NCI-H187 (cell line): ENCODE measurements at regions not wholly inside any gene's neighbourhood (a gene's known extent, or its start where the extent isn't known, plus 50 kb on each side); places are given as distances from the start of the nearest gene placed in this dataset.
A peak's percentile ranks its signal among the peaks of the same experiment; 100 is the strongest.

Experiments
- DNase-seq, 2 experiments: peaks; one replicate each; lab custom pipeline; 2025; lab: John Stamatoyannopoulos, UW

DNA sequence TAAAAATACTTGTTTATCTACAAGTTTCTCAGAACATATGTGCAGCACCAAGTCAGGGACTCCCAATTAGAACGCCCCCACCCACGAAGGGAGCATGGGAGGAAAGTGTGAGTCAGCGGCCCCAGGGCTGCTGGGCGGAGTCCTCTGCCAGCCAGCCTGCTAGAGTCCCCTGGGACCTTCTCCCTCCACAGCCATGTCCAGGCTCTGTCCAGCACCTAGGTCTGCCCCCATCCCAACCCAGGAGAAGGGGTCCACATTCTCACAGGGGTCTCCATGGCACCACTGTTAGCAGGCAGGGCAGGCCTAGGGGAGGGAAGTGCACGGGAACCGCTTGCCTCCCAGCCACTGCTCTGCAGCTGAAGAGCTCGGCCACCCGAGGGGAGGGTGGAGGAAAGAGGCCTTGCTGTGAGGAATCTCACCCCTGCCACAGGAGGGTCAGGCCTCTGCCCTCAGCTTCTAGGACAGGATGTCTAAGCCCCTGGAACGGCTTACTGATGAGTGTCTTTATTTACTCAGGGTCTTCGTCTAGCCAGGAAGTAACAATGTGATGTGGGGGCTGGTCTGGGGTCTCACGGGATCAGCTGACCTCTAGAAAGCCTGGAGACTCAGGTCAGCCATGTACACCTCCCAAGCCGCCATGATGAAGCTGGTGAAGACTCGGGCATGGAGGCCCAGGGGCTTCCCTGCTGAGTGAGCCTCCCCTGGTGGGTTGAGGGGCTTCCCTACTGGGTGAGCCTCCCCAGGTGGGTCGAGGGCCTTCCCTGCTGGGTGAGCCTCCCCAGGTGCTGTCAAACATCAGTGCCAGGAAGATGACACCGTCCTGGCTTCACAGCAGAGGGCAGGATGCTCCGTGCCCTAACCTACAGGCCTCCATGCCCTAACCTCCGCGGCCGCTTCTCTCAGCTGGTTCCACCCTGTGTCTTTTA is 190.3 kb downstream of the RBFOX3 start:
- DNase-seq: no peak

DNA sequence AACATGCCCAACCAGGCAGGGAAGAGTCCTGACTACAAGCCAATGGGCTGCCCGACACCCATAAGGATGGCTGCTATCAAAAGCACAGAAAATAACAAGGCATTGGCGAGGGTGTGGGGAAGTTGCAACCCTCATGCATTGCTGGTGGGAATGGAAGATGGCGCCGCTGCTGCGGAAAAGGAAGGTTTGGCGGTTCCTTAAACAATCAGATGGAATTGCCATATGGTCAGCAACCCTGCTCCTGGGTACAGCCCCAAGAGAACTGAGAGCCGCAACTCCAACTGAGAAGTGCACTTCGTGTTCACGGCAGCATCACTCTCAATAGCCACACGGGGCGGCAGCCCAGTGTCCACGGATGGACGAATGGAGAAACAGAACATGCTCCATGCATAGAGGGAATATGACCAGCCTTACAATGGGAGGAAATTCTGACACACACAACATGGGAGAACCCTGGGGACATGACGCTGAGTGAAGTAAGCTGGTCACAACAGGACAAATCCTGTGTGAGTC is 193.3 kb downstream of the RBFOX3 start:
- no peak for DNase-seq

DNA sequence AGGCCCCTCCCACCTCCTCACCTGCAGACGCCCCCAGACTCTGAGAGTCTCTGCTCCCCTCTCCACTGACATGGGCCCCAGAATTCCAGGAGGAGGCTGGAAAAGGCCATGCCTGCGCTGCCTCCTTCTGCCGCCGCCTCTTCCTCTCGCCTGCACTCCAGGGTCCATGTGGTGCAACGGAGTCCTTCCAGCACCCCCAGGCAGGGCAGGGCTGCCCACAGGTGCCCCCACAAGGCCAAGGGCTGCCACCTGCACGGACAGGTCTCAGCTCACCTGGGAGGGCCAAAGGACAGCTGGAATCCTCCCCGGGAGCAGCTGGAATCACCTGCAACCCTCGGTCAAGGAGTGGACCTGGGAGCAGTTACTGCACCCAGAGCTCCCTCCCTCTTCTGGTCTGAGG is 194.9 kb downstream of the RBFOX3 start:
- DNase-seq: no peak

DNA sequence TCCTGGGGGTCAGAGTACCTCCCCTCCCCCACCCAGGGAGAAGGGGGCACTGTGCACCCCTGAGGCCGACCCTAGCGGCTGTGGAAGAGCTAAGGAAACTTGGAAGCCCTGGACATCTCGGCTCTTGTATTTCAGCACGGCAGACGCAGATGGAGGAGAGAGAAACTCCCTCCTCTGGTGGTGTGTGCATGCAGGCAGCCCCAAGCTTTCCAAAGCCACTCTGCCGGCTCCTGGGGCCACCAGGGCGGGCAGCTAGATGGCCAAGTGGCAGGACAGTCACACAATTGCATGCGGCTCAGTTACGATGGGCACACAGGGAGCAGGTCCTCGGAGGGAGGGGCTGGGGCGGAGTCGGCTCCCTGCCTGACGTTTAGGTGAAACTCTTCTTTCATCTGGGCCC is 195.5 kb downstream of the RBFOX3 start:
- no peak for DNase-seq

DNA sequence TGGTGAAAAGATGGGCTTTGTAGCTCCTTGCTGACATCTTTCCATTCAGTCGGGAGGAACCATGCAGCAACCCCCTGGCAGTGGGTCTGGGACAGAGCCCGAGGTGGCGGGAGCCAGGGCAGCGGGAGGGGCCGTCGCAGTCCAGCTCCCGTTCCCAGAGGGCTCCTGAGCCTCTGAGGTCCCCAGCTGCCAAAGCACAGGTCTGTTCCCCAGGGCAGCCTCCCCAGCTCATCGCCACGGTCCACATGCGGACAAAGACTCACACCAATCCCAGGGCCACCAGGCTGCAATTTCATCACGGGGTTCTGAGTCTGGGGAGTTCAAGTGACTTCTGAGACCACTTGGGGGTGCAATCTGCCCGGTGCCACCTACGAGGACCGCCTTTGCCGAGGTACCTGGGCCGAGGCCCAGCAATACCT is 196.0 kb downstream of the RBFOX3 start:
- no peak for DNase-seq

DNA sequence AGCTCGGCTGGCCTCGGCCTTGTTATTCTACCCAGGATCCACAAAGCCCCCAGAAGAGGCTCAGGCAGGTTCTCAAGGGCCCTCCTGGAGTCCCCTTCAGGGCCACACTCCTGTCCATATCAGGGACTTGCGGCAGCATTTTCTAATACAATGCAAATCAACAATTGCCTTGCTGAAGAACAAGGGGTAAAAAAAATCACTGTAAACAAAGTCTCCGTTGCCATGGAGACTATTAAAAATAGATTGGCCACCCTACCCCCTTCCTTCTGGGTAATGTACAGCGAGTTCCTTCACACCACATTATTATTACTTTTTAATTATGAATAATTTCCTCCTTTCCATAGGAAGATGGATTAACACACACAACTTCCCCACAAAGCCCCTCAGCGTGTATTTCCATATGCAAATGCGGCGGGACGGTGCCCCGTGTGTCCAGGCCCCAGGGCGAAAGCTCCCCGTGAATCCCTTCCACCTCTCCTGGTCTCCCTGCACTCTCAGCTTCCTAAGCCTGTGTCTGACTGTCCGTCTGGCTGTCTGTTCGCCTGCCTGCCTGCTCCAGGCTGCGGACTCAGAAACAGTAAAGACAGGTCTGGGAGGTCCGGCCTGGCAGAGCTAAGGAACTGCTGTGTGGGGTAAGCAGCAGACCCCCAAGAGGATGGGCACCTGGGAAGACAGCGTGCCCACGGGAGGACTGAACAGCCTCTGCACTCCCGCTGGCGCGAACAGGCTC is 196.6 kb downstream of the RBFOX3 start:
- no peak for DNase-seq

DNA sequence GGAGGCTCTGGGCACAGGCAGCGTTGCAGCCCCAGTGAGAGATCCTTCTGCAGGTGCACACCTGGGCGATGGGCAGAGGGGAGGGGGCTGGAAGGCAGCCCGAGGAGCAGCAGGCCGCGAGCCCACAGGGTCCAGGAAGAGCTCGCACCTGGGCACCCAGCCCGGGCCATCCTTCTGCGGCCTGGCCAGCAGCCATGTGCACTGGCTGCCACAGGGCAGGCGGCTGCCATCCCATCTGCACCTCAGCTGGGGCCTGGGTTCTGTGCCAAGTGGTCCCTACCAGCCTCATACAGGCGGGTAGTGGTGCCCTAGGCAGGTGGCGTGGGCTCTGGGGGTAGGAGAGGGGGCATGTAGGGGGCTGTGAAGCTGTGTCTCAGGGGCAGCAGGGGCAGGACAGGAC is 197.2 kb downstream of the RBFOX3 start:
- DNase-seq: no peak

DNA sequence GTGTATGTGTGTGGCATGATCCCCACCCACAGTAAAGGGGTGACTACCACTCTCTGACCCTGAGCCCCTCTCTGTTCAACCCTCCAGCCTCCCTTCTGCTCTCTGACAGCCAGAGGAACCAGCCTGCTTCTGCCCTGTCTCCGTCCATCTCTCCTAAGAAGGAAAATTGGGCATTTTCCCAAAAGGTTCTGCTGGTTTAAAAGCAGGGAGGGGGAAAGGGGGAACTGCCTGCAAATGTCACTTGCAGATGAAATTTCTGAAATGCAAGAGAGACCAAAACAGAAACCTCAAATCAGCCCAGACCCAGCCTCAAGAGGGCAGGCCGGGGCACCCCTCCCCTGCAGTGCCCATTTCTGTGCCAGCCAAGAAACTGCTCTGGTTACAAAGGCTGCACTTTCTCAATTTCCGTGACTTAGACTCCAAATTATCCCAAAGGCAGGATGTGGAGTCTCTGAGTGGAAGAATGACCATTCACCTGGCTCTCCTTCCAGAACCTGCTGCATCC is 197.9 kb downstream of the RBFOX3 start:
- DNase-seq: no peak

DNA sequence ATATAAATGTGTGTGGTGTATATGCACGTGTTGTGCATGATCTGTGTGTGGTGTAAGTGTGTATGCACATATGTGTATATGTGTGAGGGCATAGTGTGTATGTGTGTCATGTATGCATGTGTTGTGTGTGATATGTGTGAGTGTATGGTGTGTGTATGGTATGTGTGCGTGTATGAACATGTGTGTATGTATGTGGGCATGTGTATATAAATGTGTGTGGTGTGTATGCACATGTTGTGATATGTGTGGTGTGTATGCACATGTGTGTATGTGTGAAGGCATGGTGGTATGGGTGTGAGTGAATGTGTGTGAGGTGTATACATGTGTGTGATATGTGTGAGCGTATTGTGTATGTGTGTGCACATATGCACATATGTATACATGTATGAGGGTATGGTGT is 198.7 kb downstream of the RBFOX3 start:
- DNase-seq: no peak

DNA sequence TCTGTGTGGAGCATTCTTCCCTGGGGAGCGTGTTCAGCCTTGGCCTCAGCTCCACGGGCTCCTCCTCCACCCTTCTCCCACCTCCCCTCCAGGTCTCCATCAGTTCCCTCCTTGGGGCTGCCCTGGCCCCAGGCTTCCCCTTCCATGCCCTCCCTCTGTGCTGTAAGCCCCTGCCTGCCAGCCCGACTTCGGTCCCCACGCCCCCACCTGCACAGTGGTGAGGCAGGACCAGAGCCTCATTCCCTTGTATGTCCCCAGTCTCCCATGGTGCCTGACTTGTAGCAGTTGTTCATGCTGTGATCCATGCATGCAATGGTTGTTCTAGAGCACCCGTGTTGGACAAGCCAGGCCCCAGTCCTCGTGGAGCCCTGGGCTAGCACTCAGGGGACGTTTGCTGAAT is 199.4 kb downstream of the RBFOX3 start:
- no peak for DNase-seq

DNA sequence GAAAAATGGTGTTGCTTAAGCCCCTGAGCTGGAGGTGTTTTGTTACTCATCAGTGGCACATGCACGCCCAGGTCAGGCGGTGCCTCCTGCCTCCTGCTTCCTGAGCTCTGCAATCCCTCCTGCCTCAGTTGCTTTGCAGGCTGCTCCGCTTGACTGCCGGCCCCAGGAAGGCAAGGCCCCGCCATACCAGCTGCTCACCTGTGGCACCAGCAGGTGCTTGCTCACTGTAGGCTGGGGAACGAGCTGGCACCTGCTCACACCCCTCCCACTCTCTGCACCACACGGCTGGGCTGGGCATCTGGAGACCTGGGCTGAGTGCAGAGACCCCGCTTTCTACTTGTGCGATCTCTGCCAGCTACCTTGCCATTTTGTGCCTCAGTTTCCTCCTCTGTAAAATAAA is 200.2 kb downstream of the RBFOX3 start:
- no peak for DNase-seq

DNA sequence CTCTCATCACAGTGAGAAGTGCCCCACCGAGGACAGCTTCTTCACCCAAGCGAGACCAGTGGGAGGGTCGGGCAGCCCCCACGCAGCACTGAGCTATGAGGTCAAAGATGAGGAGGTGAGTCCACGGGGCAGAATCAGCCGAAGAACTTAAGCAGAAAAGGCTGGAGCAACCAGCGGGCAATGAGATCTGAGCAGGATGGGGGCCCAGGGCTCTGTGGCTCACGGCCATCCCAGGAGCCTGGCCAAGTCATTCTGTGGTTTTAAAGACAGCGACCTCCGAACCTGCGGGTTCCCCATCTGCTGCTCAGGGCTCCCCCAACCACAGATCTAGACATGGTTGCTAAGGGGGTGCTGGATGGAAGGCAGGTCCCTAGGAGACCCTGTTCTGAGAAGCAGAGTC is 202.6 kb downstream of the RBFOX3 start:
- no peak for DNase-seq

DNA sequence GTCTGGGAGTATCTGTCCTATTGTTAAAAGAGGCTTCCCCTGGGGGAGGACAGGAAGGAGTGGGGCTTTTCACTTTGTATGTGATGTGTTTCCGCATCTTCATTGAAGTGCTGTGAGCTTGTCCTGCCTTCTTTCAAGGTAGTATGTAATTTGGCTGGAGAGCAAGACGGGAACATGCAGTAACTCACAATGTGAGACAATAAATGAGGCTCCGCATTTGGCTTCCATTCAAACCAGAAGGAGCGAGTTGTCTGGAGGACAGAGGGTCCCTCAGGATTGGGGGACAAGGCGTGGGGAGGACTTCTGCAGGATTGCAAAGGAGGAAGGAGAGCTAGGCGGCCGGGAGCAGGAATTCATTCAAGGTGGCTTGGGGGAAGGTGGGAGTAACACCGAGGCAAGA is 203.5 kb downstream of the RBFOX3 start:
- no peak for DNase-seq

DNA sequence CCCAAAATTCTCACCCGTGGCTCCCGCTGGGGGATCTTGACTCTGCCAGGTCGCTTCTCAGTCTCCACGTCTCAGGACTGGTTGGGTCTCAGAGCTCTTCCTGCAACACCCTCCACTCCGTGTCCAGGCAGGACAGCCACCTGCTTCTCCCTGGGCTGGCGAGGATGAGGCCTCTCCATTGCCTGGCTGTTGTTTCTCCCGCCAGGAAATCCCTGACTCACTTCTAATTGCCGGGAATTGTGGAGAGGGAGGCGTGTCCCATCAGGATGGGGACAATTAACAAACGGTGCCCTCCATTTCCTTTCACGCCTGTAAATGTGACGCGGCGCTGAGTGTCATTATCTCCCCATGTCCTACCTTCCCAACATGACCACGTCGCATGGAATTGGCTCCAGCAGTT is 204.5 kb downstream of the RBFOX3 start:
- DNase-seq: no peak

DNA sequence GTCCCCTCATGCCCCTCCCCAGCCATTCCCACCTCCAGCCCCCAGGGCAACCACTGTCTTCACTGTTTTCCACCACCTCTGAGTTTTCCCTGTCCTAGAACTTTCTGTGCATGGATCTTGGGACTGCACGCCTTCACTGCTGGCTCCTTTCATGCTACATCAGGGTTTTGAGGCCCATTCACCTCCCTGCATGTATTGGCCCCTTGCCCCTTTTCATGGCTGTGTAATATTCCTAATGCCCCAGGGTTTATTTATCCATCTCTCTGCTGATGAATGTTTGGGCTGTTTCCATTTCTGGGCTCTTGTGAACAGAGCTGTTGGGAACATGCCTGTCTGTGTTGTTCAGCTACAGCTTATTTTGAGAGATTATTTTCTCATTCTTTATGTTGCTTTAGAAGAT is 205.0 kb downstream of the RBFOX3 start:
- DNase-seq: no peak

DNA sequence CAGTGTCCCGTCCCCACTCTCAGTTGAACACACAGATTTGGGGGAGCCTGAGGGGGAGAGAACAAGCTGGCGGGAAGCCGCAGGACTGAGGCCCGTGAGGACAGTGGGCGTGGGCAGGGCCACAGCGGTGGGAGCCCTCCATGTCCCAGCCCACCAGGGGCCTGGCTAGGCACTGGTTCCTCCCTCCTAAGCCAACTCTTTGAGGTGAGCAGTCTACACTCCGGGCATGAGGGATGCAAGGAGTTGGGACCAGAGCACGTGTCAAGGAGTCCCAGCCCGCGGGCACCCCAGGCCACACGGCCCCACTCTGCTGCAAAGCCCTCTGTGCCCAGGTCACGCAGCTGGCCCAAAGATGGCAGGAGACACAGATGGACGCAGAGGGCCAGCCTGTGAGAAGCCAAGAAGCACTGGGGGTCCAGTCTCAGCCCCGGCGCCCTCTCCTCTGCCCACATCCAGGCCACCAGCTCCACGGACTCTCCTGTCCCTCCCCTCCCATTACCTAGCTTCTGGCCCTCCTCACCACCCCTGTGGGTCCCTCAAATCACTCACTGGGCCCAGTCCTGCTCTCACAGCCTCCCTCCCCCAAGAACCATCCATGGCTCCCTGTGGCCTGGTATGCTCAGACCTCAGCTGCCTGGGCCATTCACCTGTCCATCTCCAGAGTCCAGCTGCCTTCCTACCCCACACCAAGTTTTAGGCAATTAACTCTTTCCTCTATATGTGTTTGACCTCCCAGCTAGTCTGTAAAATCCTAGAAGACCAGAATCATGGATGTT is 206.5 kb downstream of the RBFOX3 start:
- DNase-seq: no peak

DNA sequence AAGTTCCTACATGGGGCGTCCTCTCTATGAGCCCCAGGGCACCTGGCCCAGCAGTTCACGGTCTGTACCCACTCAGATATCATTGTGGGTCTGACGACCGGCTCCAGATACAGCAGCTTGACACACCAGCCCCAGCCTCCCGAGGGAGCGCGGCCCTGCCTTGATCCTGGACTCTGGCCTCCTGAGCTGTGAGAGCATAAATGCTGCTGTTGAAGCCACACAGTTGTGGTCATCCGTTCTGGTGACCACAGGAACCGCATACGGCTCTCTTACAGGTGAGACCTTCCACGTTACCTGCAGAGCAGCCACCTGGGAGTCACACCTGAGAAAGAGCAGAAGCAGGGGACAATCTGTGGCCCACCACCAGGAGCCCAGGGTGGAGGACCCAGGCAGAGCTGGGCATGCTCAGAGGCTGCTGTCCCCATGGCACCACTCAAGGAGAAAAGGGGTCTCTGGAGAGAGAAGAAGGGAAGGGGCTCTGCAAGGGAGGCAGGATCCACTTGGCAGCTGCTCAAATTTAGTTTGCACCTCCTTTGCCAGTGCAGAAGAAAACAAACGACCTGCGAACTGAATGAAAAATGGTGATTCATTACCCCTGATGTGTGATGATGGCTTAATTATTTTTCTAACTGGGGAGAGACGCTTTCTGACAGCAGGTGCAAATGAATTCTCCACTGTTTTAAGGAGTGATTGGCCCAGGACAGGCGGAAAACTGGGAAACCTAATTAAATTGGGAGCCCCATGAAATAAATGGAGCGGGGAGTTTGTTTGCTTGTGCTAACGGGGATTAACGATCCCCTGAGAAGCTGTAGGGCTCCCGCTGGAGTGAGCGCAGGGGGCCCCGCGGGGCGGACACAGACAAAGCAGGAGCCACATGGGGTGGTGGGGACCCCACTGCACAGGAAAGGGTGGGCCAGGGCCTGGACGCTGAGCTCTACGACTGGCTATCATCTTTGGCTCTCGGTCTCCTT is 208.9 kb downstream of the RBFOX3 start:
- DNase-seq: no peak

DNA sequence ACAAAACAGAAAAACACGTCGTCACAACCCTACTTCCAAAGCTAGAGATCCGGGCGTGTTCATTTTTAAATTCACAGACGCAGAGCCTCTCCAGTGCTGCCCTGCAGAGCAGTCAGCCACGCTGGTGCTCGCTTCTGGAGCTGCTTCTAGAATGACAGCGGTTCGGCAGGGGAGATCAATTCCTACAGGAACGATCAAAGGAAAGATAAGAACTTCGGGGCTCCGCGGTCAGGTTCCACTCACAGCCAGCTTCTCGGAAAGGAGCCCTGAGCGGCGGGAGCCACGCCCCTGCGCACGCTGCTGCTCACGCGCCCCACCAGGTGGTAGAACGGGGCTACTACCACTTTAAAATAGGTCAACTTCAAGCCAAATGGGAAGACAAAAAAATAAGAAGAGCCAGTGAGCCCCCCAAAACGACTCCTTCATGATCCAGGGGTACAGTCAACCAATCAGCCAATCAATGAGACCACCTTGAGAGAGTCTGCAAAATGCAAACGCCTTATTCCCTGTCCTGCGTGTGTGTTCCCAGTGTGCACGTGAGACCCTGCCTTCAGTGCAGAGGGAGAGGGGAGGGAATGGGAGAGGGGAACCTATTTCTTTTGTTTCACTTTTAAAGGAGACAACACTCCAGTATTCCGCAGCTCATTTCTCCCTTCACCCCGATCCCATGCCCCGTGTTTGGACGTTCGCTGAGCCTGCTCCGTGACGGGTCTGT is 209.7 kb downstream of the RBFOX3 start:
- peak; percentile 37 to 48 for DNase-seq

DNA sequence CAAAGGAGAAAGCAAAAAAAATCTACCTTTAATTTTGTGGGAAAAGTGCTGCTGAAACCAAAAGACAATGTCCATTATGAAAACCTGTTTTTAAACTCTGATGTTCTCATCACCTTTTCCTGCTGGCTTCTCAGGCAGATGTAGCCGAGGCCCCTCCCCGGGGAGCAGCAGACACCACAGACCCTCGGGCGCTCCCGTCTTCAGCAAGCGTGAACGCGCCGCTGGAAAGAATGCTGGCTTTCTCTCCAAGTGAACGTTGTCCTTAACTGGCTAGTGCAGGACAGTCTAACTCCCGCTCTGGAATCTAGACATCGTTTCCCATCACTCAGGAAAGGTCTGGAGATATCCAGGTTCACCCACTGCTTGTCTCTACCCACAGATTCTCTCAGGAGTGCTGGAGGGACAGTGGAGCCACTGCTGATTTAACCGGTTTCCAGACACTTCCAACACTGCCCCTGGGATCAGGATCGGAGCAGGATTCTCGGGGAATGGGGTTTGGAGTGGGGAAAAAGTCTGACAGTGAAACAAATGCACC is 211.2 kb downstream of the RBFOX3 start:
- no peak for DNase-seq

DNA sequence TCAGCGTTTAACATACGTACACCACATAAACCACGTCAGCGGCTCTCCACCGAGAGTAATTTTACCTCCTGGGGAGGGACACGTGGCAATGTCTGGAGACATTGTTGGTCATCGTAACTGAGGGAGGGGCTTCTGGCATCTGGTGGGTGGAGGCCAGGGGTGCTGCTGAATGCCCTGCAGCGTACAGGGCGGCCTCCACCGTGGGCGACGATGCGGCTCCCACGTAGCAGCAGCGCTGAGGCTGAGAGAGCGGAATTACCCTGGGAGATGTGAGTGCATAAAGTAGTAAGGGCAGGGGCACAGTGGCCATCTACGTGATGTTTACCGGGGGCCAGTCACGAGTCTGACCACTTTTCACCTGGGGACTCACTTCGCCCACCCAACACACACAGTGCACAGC is 212.4 kb downstream of the RBFOX3 start:
- DNase-seq: no peak
